HG03571 (cell line): ENCODE measurements at regions not wholly inside any gene's neighbourhood (a gene's known extent, or its start where the extent isn't known, plus 50 kb on each side); places are given as distances from the start of the nearest gene placed in this dataset.
"Not testable (repeated sequence)": the region's sequence is repeated elsewhere in the genome, so short reads cannot be mapped to it uniquely, and the experiment has no call there.

Source experiments
- ATAC-seq: cut with Tn5 transposase; IDR thresholded peaks from one replicate; pipeline ENCODE4 v1.9.1; 2021; ENCODE audit not compliant: unreplicated experiment

GRCh38 chr14:105707099-105707498 is 180.7 kb downstream of the TMEM121 start:
- ATAC-seq: not testable (repeated sequence)

GRCh38 chr14:105707723-105708151 is 181.4 kb downstream of the TMEM121 start:
- ATAC-seq: not testable (repeated sequence)

DNA sequence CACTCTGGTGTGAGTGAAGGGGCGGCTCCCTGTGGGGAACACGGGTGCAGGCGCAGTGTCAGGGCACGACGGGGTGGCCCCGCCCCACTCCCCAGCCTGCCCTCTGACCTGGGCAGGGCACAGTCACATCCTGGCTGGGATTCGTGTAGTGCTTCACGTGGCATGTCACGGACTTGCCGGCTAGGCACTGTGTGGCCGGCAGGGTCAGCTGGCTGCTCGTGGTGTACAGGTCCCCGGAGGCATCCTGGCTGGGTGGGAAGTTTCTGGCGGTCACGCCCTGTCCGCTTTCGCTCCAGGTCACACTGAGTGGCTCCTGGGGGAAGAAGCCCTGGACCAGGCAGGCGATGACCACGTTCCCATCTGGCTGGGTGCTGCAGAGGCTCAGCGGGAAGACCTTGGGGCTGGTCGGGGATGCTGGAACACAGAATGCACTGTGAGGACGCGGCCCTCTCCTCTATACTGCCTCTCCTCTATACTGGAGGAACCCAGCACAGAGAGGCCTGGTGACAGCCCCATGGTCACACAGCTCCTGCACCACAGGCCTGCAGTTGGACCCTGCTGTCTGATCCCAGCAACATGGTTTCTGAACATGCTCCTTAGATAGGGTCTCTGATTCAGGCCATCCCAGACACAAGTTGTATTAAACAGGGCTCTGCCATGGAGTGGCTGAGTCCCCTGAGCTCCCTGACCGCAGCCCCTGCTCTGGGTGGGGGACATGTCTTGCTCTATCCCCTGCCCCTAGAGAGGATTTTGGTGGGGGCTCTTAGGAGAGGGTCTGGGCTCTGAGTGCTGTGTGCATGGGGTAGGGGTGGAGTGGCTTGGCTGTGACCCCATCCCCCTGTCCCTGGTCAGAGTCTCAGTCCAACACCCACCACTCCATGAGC is 182.1 kb downstream of the TMEM121 start:
- ATAC-seq: not testable (repeated sequence)

GRCh38 chr14:105709281-105710118 is 183.1 kb downstream of the TMEM121 start:
- no peak for ATAC-seq

- no peak for ATAC-seq
These were observed 184.0 kb downstream of the TMEM121 start for GRCh38 chr14:105710119-105711043.

DNA sequence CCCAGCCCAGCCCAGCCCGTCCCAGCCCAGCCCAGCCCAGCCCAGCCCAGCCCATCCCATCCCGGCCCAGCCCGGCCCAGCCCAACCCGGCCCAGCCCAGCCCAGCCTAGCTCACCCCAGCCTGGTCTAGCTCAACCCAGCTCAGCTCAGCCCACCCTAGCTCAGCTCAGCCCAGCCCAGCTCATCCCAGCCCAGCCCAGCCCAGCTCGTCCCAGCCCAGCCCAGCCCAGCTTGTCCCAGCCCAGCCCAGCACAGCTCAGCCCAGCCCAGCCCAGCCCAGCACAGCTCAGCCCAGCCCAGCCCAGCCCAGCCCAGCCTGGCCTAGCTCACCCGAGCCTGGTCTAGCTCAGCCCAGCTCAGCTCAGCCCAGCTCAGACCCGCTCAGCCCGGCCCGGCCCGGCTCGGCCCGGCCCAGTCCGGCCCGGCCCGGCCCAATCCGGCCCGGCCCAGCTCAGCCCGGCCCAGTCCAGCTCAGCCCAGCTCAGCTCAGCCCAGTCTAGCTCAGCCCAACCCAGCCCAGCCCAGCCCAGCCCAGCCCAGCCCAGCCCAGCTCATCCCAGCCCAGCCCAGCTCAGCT is 184.7 kb downstream of the TMEM121 start:
- ATAC-seq: no peak

DNA sequence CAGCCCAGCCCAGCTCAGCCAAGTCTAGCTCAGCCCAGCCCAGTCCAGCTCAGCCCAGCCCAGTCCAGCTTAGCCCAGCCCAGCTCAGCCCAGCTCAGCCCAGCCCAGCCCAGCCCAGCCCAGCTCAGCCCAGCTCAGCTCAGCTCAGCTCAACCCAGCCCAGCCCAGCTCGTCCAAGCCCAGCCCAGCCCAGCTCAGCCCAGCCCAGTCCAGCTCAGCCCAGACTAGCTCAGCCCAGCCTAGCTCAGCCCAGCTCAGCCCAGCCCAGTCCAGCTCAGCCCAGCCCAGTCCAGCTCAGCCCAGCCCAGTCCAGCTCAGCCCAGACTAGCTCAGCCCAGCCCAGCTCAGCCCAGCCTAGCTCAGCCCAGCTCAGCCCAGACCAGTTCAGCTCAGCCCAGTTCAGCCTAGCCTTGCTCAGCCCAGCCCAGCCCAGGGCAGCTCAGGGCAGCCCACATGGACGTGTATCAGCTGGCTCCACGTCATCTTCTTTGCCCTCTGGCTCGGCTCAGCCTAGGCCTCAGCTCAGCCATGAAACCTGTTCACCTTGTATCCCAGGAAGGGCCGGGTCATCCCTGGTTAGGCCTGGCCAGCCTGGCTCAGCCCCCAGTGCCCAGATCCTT is 185.6 kb downstream of the TMEM121 start:
- ATAC-seq: no peak

GRCh38 chr14:105712670-105713069 is 186.3 kb downstream of the TMEM121 start:
- not testable (repeated sequence) for ATAC-seq

GRCh38 chr14:105713160-105713559 is 186.8 kb downstream of the TMEM121 start:
- ATAC-seq: not testable (repeated sequence)

GRCh38 chr14:105713836-105714235 is 187.5 kb downstream of the TMEM121 start:
- not testable (repeated sequence) for ATAC-seq

- not testable (repeated sequence) for ATAC-seq
These were observed 192.4 kb downstream of the TMEM121 start for GRCh38 chr14:105718787-105719186.

- not testable (repeated sequence) for ATAC-seq
These were observed 193.7 kb downstream of the TMEM121 start for GRCh38 chr14:105720106-105720505.

DNA sequence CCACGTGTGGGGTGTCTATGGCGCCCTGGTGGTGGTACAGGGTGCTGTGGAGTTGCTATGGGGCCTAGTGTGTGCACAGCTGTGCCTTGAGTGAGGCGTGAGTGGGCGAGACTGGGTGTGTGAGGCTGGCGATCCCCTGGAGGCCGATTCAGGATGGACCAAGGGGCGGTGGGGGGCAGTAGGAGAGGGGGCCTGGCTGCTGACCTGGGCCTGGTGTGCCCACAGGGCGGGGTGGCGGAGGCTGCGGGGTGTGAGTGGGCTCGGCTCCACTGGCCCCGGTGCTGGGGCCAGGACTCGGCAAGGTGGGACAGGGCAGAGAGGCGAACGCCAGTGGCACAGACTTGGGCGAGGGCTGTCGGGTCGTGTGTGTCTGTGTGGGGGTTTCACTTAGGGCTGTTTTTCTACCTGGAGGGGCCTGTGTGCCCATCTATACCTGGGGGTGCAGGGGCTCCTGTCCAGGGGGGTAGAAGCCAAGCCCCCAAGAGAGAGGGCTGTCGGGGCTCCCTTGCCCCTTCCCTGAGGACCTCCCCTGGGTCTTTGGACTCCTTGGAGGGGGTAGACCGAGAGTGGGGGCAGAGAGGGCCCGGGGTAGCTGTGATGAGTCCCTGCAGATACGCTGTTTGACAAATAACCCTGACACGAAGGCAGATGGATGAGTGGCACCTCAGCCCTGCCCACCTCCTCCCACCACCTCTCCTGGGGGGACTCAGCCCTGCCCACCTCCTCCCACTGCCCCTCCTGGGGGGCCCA is 194.6 kb downstream of the TMEM121 start:
- ATAC-seq: not testable (repeated sequence)

- not testable (repeated sequence) for ATAC-seq
These were observed 195.2 kb downstream of the TMEM121 start for GRCh38 chr14:105721602-105721970.

- ATAC-seq: not testable (repeated sequence)
These were observed 195.8 kb downstream of the TMEM121 start for GRCh38 chr14:105721996-105722709.

GRCh38 chr14:105723271-105723670 is 196.9 kb downstream of the TMEM121 start:
- not testable (repeated sequence) for ATAC-seq

DNA sequence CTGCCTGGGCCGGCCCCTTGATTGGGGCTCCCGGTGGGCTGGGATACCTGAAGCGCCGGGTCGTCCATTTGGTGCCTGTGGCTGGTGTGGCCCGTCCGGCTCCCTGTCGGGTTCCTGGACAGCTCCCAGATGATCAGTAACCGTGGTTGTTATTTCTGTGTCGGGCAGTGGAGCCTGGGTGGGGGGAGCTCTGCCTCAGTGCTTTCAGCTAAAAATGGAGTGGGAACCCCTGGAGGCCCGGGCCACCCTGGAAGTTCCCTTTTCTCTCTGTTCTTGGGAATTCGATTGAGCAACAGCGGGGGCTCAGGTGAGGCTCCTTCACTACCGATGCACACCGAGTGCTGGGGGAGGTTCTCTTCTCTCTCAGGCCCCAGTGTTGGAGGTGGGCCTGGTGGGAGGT is 197.4 kb downstream of the TMEM121 start:
- not testable (repeated sequence) for ATAC-seq

DNA sequence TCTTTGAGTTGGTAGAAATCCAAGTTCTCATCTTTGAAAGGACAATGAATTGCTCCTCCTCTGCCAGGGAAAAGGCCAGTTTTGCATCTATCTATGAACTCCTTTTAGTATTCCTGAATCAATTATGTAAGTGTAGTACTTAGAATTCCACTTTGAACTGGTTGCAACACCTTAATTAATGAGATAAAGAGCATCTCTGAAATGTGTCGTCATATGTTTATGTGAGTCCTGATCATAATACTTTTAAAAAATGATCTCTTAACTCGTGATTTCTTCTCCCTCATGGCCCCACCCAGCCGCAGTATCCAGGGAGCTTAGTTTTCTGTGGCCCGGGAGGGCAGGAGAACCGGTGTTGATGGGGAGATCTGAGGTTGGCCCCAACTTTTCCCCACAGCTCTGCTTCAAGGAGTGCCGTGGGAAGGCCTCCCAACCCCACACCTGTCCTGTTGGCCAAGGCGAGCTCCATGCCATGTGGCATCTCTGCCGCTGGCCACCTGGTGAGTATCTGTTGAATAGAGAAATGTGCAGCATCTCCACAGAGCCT is 203.5 kb downstream of the TMEM121 start:
- not testable (repeated sequence) for ATAC-seq
